ENCODE measurements at regions not wholly inside any gene's neighbourhood (a gene's known extent, or its start where the extent isn't known, plus 50 kb on each side); places are given as distances from the start of the nearest gene placed in this dataset.

GRCh38 chr22:22037229-22037628 is 54.6 kb upstream of the TOP3B start:
- DNase-seq, result no peak
- Mint-ChIP-seq H3K27ac (ENCODE audit: unreplicated experiment) (no peak overlapping the region), H3K36me3 (ENCODE audit: insufficient read depth, unreplicated experiment) (no peaks in the 10 kb centered on the region), H3K9me3 (ENCODE audit: unreplicated experiment) (no peaks in the 10 kb centered on the region), H3K4me1 (ENCODE audit: low read depth, unreplicated experiment) (peaks cover 7% of the 10 kb centered on the region), H3K27me3 (ENCODE audit: insufficient read depth, unreplicated experiment) (no peaks in the 10 kb centered on the region), H3K4me3 (ENCODE audit: unreplicated experiment) (no peak overlapping the region)
- CTCF ChIA-PET, result no interaction called here
- intact Hi-C loops (cut with micrococcal nuclease; ENCODE audit: unreplicated experiment), result no loop called here
- Histone ChIP-seq H3K4me1 (peaks cover 11% of the 10 kb centered on the region; the same call in 1 of the 2 replicates), H3K4me3 (ENCODE audit: low read depth, low read length) (no peak overlapping the region), H3K36me3 (ENCODE audit: control insufficient read depth, insufficient read depth, low read length) (no peaks in the 10 kb centered on the region), H3K9me3 (no peaks in the 10 kb centered on the region), H3K27me3 (replicated peaks; ENCODE audit: control insufficient read depth, insufficient read depth, low read length) (no peaks in the 10 kb centered on the region)
- POLR2A ChIA-PET, result no interaction called here
- TF ChIP-seq, protein P1, sequence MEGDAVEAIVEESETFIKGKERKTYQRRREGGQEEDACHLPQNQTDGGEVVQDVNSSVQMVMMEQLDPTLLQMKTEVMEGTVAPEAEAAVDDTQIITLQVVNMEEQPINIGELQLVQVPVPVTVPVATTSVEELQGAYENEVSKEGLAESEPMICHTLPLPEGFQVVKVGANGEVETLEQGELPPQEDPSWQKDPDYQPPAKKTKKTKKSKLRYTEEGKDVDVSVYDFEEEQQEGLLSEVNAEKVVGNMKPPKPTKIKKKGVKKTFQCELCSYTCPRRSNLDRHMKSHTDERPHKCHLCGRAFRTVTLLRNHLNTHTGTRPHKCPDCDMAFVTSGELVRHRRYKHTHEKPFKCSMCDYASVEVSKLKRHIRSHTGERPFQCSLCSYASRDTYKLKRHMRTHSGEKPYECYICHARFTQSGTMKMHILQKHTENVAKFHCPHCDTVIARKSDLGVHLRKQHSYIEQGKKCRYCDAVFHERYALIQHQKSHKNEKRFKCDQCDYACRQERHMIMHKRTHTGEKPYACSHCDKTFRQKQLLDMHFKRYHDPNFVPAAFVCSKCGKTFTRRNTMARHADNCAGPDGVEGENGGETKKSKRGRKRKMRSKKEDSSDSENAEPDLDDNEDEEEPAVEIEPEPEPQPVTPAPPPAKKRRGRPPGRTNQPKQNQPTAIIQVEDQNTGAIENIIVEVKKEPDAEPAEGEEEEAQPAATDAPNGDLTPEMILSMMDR (IDR thresholded peaks at IDR 0.05; ENCODE audit: insufficient read depth in 1 of 2, low read depth in 1 of 2, low read length in 1 of 2, severe bottlenecking in 1 of 2, unreplicated experiment in 1 of 2), result no peak
- BruUV-seq (replicated peaks), result no TSS peak

DNA sequence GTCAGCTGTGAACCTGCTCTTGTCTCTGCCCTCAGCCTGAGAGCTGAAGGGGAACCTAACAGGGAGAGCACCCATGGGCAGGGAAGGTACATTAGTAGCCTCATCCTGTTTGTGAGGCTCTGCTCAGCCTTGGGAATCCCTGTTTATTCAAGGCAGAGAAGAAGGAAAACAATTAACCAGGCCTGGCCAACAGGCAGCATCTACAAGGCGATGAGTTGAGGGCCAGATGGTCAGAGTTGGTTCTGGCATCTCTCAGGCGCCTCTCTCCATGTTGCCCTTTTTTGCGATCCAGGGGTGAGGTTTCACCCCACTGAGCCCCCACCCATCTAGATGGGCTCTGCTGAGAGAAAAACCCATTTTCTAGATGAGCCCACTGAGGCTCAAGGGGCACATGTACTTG is 54.0 kb upstream of the TOP3B start:
- peaks cover 7% of the 10 kb centered on the region; the same call in 1 of the 2 replicates for H3K4me1 ChIP-seq
- no peaks in the 10 kb centered on the region for H3K9me3 ChIP-seq
- no peak for DNase-seq
- no peaks in the 10 kb centered on the region for H3K36me3 ChIP-seq (ENCODE audit: control insufficient read depth, insufficient read depth, low read length)
- H3K4me3 ChIP-seq (ENCODE audit: low read depth, low read length), result no peak overlapping the region
- intact Hi-C loops (cut with micrococcal nuclease; ENCODE audit: unreplicated experiment), result no loop called here
- Mint-ChIP-seq H3K27me3 (ENCODE audit: insufficient read depth, unreplicated experiment) (no peaks in the 10 kb centered on the region), H3K36me3 (ENCODE audit: insufficient read depth, unreplicated experiment) (no peaks in the 10 kb centered on the region), H3K9me3 (ENCODE audit: unreplicated experiment) (no peaks in the 10 kb centered on the region), H3K4me3 (ENCODE audit: unreplicated experiment) (no peak overlapping the region), H3K27ac (ENCODE audit: unreplicated experiment) (no peak overlapping the region), H3K4me1 (ENCODE audit: low read depth, unreplicated experiment) (peaks cover under 1% of the 10 kb centered on the region)
- CTCF ChIA-PET, result no interaction called here
- POLR2A ChIA-PET, result no interaction called here
- BruUV-seq (replicated peaks), result no TSS peak
- no peaks in the 10 kb centered on the region for H3K27me3 ChIP-seq (replicated peaks; ENCODE audit: control insufficient read depth, insufficient read depth, low read length)
- TF ChIP-seq, protein P1 (IDR thresholded peaks at IDR 0.05; ENCODE audit: insufficient read depth in 1 of 2, low read depth in 1 of 2, low read length in 1 of 2, severe bottlenecking in 1 of 2, unreplicated experiment in 1 of 2), result no peak

DNA sequence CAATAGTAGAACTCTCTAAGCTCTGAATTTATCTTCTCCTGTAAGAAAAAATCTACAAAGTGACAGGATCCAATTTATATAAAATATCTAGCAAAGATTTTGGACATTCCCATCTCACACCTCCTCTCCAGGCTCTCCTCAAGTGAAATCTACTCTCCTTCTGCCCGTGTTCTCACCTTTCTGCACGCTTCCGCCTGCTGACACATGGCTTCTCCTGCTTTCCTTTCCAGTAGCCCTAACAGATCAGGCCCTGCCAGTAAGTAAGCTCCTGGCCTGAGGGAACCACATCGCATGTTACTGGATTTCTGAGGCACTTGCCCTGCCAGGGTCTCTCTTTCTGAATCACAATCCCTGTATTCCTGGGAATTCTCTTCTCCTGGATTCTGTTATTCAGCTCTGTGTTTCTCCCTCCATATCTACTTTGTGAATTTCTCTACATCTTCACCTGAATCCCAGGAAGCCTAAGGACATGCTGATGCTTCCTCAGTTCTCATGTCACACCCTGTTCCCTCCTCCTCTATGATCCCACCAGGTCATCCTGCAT is 53.3 kb upstream of the TOP3B start:
- no TSS peak for BruUV-seq (replicated peaks)
- no peaks in the 10 kb centered on the region for H3K36me3 Mint-ChIP-seq (ENCODE audit: insufficient read depth, unreplicated experiment)

More for the DNA sequence above, 53.3 kb upstream of the TOP3B start:
- TF ChIP-seq, protein P1 (IDR thresholded peaks at IDR 0.05; ENCODE audit: insufficient read depth in 1 of 2, low read depth in 1 of 2, low read length in 1 of 2, severe bottlenecking in 1 of 2, unreplicated experiment in 1 of 2), result no peak
- Histone ChIP-seq H3K27me3 (replicated peaks; ENCODE audit: control insufficient read depth, insufficient read depth, low read length) (no peaks in the 10 kb centered on the region), H3K4me3 (ENCODE audit: low read depth, low read length) (no peak overlapping the region), H3K9me3 (no peaks in the 10 kb centered on the region), H3K4me1 (peaks cover 5% of the 10 kb centered on the region; the same call in 1 of the 2 replicates), H3K36me3 (ENCODE audit: control insufficient read depth, insufficient read depth, low read length) (no peaks in the 10 kb centered on the region)
- H3K4me3 Mint-ChIP-seq (ENCODE audit: unreplicated experiment), result no peak overlapping the region
- ChIA-PET CTCF (interaction anchor here (1.1 kb wide), 1 partner anchor 146 kb away, joined by 3 read pairs; no protein-coding TSS in a partner anchor), POLR2A (no interaction called here)
- no peaks in the 10 kb centered on the region for H3K9me3 Mint-ChIP-seq (ENCODE audit: unreplicated experiment)
- H3K27ac Mint-ChIP-seq (ENCODE audit: unreplicated experiment), result no peak overlapping the region
- intact Hi-C loops (cut with micrococcal nuclease; ENCODE audit: unreplicated experiment), result no loop called here
- DNase-seq, result no peak
- H3K4me1 Mint-ChIP-seq (ENCODE audit: low read depth, unreplicated experiment), result no peaks in the 10 kb centered on the region
- H3K27me3 Mint-ChIP-seq (ENCODE audit: insufficient read depth, unreplicated experiment), result no peaks in the 10 kb centered on the region

All from Caco-2 (cell line).